ENCODE measurements at regions not wholly inside any gene's neighbourhood (a gene's known extent, or its start where the extent isn't known, plus 50 kb on each side); places are given as distances from the start of the nearest gene placed in this dataset.
"Not testable (repeated sequence)": the region's sequence is repeated elsewhere in the genome, so short reads cannot be mapped to it uniquely, and the experiment has no call there.

GRCh38 chr4:111070390-111070789 is 447.5 kb upstream of the PITX2 start:
- WGBS (ENCODE audit: insufficient coverage, low coverage, low lambda C conversion rate, missing lambda C conversion rate) = 42% methylated on average over 3 of the region's 4 CpGs
- Histone ChIP-seq H3K4me3 (no peak overlapping the region), H3K4me1 (no peaks in the 10 kb centered on the region), H3K27me3 (no peaks in the 10 kb centered on the region), H3K36me3 (no peaks in the 10 kb centered on the region), H3K9me3 (no peaks in the 10 kb centered on the region), H3K27ac (no peak overlapping the region)
- DNase-seq (no peak), ATAC-seq (no peak)
- intact Hi-C loops (cut with DNase I) = no loop called here
- no peak for TF ChIP-seq POLR2A (IDR thresholded peaks at IDR 0.05)
- TF ChIP-seq, protein P1, sequence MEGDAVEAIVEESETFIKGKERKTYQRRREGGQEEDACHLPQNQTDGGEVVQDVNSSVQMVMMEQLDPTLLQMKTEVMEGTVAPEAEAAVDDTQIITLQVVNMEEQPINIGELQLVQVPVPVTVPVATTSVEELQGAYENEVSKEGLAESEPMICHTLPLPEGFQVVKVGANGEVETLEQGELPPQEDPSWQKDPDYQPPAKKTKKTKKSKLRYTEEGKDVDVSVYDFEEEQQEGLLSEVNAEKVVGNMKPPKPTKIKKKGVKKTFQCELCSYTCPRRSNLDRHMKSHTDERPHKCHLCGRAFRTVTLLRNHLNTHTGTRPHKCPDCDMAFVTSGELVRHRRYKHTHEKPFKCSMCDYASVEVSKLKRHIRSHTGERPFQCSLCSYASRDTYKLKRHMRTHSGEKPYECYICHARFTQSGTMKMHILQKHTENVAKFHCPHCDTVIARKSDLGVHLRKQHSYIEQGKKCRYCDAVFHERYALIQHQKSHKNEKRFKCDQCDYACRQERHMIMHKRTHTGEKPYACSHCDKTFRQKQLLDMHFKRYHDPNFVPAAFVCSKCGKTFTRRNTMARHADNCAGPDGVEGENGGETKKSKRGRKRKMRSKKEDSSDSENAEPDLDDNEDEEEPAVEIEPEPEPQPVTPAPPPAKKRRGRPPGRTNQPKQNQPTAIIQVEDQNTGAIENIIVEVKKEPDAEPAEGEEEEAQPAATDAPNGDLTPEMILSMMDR (IDR thresholded peaks at IDR 0.05) = no peak

GRCh38 chr4:111074523-111075114 is 451.7 kb upstream of the PITX2 start:
- intact Hi-C loops (cut with DNase I) = no loop called here
- WGBS (ENCODE audit: insufficient coverage, low coverage, low lambda C conversion rate, missing lambda C conversion rate) = 96% methylated on average over 7 of the region's 12 CpGs
- no peaks in the 10 kb centered on the region for H3K36me3 ChIP-seq
- no peak overlapping the region for H3K27ac ChIP-seq
- DNase-seq (no peak), ATAC-seq (no peak)
- H3K27me3 ChIP-seq = no peaks in the 10 kb centered on the region
- no peaks in the 10 kb centered on the region for H3K9me3 ChIP-seq
- TF ChIP-seq POLR2A (IDR thresholded peaks at IDR 0.05) = no peak
- TF ChIP-seq, protein P1 (IDR thresholded peaks at IDR 0.05) = no peak
- H3K4me3 ChIP-seq = no peak overlapping the region
- H3K4me1 ChIP-seq = no peaks in the 10 kb centered on the region

- ATAC-seq; H3K4me3 ChIP-seq; intact Hi-C loops (cut with DNase I); H3K27ac ChIP-seq; H3K9me3 ChIP-seq; H3K36me3 ChIP-seq; H3K4me1 ChIP-seq; H3K27me3 ChIP-seq; DNase-seq: not testable (repeated sequence)
- 31% methylated on average over 1 of the region's 1 CpG for WGBS (ENCODE audit: insufficient coverage, low coverage, low lambda C conversion rate, missing lambda C conversion rate)
These were observed 453.4 kb upstream of the PITX2 start for GRCh38 chr4:111076299-111076698.

DNA sequence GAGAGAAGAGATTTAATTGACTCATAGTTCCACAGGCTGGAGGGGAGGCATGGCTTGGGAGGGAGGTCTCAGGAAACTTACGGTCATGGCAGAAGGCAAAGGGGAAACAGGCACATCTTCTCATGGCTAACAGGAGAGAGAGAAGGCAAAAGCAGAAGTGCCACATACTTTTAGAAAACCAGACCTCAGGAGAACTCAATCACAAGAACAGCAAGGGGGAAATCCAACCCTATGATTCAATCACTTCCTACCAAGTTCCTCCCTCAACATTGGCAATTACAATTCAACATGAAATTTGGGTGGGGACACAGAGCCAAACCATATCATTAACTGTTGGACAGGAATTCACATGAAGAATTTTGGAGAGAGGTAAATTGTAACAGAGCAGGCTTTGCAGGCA is 485.3 kb upstream of the PITX2 start:
- Histone ChIP-seq H3K36me3 (no peaks in the 10 kb centered on the region), H3K4me3 (no peak overlapping the region), H3K9me3 (no peaks in the 10 kb centered on the region), H3K4me1 (no peaks in the 10 kb centered on the region), H3K27me3 (no peaks in the 10 kb centered on the region), H3K27ac (no peak overlapping the region)
- intact Hi-C loops (cut with DNase I) = no loop called here
- TF ChIP-seq, protein P1 (IDR thresholded peaks at IDR 0.05) = no peak
- TF ChIP-seq POLR2A (IDR thresholded peaks at IDR 0.05) = no peak
- WGBS (ENCODE audit: insufficient coverage, low coverage, low lambda C conversion rate, missing lambda C conversion rate) = 67% methylated on average over 1 of the region's 1 CpG
- DNase-seq (no peak), ATAC-seq (no peak)

DNA sequence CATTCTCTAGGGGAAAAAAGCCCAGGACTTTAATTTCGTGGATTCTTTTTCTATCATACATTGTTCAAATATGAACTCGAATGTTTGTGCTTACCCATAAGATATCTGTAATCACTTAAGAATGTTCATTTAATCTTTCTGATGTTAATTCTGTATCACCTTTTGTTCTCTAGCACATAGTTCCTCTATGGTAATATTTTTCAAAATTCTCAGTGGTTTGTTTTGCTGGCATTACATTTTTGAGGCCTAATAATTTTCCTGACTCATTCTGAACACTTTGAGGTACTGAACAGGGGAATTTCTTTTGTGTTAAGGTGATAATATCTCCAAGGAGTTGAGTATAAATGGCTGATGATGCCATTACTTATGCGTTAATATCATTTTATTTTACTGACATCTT is 490.7 kb upstream of the PITX2 start:
- H3K4me3 ChIP-seq = no peak overlapping the region
- no peak for ATAC-seq
- 50% methylated on average over 3 of the region's 3 CpGs for WGBS (ENCODE audit: insufficient coverage, low coverage, low lambda C conversion rate, missing lambda C conversion rate)
- no peaks in the 10 kb centered on the region for H3K9me3 ChIP-seq
- TF ChIP-seq, protein P1 (IDR thresholded peaks at IDR 0.05) = no peak
- TF ChIP-seq POLR2A (IDR thresholded peaks at IDR 0.05) = no peak
- H3K4me1 ChIP-seq = no peaks in the 10 kb centered on the region
- DNase-seq = no peak
- H3K36me3 ChIP-seq = no peaks in the 10 kb centered on the region
- H3K27ac ChIP-seq = no peak overlapping the region
- H3K27me3 ChIP-seq = no peaks in the 10 kb centered on the region
- intact Hi-C loops (cut with DNase I) = no loop called here

Data from right lobe of liver (tissue), 6 donors.